BE2C (cell line): ENCODE measurements at regions not wholly inside any gene's neighbourhood (a gene's known extent, or its start where the extent isn't known, plus 50 kb on each side); places are given as distances from the start of the nearest gene placed in this dataset.

Experiments used
- DNase-seq: peaks from one replicate; pipeline ENCODE4 v3.0.0-alpha.2; 2020
- H3K27me3 ChIP-seq: fragments of 250-450 bp; sonication (Bioruptor Pico); 2 replicates; pipeline ENCODE4 v1.5.1; 2020; ENCODE audit warnings: mild to moderate bottlenecking
- H3K36me3 ChIP-seq: fragments of 250-450 bp; sonication (Bioruptor Pico); 2 replicates; pipeline ENCODE4 v1.5.1; 2020; ENCODE audit warnings: mild to moderate bottlenecking
- H3K4me1 ChIP-seq: fragments of 250-450 bp; sonication (Bioruptor Pico); 2 replicates; pipeline ENCODE4 v1.5.1; 2020
- H3K4me3 ChIP-seq: 2 replicates; pipeline ENCODE4 v1.5.1; 2011; ENCODE audit warnings: low read depth, low read length
- H3K9me3 ChIP-seq: fragments of 250-450 bp; sonication (Bioruptor Pico); 2 replicates; pipeline ENCODE4 v1.5.1; 2020
- CTCF ChIP-seq: IDR thresholded peaks from 2 replicates; pipeline ENCODE4 v1.5.1; 2012; ENCODE audit warnings: mild to moderate bottlenecking, low read depth, low read length

GRCh38 chr5:6181871-6182270 lies 196.5 kb downstream of the MED10 start:
- Histone ChIP-seq H3K27me3 (no peaks in the 10 kb centered on the region), H3K9me3 (no peaks in the 10 kb centered on the region), H3K4me1 (no peaks in the 10 kb centered on the region), H3K36me3 (no peaks in the 10 kb centered on the region), H3K4me3 (no peak overlapping the region)
- no peak for DNase-seq
- TF ChIP-seq CTCF, result no peak

- no peak for DNase-seq
- H3K9me3 ChIP-seq, result no peaks in the 10 kb centered on the region
- no peaks in the 10 kb centered on the region for H3K36me3 ChIP-seq
- TF ChIP-seq CTCF, result no peak
- no peaks in the 10 kb centered on the region for H3K4me1 ChIP-seq
- H3K4me3 ChIP-seq, result no peak overlapping the region
- no peaks in the 10 kb centered on the region for H3K27me3 ChIP-seq
Measured at GRCh38 chr5:6181147-6181729, 197.1 kb downstream of the MED10 start.

DNA sequence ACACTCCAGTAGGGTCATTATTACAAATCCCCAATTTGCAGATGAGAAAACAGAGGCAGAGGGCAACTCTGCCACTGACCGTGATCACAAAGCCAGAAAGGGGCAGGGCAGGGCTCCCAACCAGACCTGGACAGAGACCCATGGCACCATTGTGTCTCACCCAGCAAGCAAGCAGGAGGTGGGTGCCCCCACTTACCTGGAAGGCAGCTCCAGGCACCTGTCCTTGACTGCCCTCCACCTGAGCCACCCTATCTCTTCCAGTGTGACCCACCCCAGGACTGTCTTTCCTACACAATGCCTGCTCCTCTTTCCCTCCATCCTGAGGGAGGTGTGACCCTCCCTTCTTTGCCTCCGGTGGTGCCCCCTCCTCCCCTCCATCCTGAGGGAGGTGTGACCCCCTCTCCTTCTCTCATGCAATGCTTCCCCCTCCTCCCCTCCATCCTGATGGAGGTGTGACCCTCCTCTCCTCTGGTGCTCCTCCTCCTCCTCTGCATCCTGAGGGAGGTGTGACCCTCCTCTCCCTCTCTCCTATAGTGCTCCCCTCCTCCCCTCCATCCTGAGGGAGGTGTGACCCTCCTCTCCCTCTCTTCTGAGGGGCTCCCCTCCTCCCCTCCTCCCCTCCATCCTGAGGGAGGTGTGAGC lies 198.0 kb downstream of the MED10 start:
- H3K9me3 ChIP-seq, result no peaks in the 10 kb centered on the region
- H3K27me3 ChIP-seq, result no peaks in the 10 kb centered on the region
- TF ChIP-seq CTCF, result no peak
- H3K36me3 ChIP-seq, result no peaks in the 10 kb centered on the region
- DNase-seq, result no peak
- H3K4me3 ChIP-seq, result no peak overlapping the region
- H3K4me1 ChIP-seq, result no peaks in the 10 kb centered on the region

- H3K4me1 ChIP-seq, result no peaks in the 10 kb centered on the region
- H3K4me3 ChIP-seq, result no peak overlapping the region
- no peak for TF ChIP-seq CTCF
- no peaks in the 10 kb centered on the region for H3K27me3 ChIP-seq
- DNase-seq, result no peak
- H3K9me3 ChIP-seq, result no peaks in the 10 kb centered on the region
- no peaks in the 10 kb centered on the region for H3K36me3 ChIP-seq
Measured at GRCh38 chr5:6178846-6179532, 199.4 kb downstream of the MED10 start.

- H3K36me3 ChIP-seq, result no peaks in the 10 kb centered on the region
- no peak for TF ChIP-seq CTCF
Measured at GRCh38 chr5:6177926-6178325, 200.4 kb downstream of the MED10 start.

More at GRCh38 chr5:6177926-6178325, 200.4 kb downstream of the MED10 start:
- DNase-seq, result no peak
- Histone ChIP-seq H3K4me3 (no peak overlapping the region), H3K27me3 (no peaks in the 10 kb centered on the region), H3K4me1 (no peaks in the 10 kb centered on the region), H3K9me3 (no peaks in the 10 kb centered on the region)
